ENCODE measurements at regions not wholly inside any gene's neighbourhood (a gene's known extent, or its start where the extent isn't known, plus 50 kb on each side); places are given as distances from the start of the nearest gene placed in this dataset.
"Not testable (repeated sequence)": the region's sequence is repeated elsewhere in the genome, so short reads cannot be mapped to it uniquely, and the experiment has no call there.

DNA sequence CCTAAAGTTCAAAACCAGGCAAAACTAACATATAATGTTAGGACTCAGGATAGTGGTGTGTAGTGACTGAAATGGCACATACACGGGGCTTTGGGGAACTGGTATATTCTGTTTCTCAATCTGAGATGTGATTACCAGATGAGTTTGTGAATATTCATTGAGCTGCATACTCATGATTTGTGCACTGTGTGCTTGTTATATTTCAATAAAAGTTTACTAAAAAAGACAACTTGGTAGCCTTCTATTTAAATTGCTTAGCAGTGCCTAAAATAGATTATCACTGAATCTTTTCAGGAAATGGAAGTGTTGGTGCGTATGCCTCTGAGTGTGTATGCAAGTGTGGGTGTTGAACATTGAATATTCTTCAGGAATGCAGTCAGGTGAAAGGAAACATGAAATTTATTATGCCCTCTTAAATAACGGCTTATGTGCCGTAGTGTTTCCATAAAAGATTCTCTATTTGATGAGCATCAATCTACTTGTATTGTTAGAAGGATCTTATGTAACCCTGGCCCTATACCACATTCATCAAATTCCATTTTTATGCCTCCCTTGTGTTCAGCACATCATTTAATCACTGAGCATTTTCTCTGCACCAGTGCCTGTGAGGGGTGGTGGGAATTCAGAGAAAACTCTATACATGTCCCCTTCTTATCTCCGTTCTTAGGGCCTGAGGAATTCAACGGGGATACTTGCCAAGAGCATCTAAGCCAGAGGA lies 82.6 kb upstream of the AUTS2 start:
- DNase-seq = no peak

DNA sequence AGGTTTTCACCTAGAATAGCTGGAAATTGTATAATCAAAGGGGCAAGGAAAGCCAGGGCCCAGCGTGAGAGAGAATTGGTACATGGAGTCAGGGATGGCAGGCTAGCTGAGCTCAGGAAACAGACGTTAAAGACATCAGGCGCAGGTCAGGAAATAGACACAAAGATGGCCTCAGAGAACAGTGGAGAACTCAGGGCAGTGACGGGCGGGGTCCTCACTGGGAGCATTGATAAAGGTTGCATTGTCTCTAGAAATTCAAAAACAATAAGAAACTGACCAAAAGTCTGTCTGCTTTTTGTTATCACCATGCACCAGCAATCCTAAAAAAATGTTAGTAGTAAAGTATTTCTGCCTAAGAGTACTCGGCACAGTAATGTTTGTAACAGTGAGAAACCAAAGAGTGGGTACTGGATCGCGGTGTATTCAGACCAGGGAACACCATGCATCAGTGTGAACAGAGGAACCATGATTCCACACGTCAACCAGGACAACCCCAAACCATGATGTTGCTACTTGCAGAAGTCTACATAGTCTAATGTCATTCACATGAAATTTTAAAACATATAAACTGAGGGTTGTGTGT lies 81.9 kb upstream of the AUTS2 start:
- DNase-seq = no peak

DNA sequence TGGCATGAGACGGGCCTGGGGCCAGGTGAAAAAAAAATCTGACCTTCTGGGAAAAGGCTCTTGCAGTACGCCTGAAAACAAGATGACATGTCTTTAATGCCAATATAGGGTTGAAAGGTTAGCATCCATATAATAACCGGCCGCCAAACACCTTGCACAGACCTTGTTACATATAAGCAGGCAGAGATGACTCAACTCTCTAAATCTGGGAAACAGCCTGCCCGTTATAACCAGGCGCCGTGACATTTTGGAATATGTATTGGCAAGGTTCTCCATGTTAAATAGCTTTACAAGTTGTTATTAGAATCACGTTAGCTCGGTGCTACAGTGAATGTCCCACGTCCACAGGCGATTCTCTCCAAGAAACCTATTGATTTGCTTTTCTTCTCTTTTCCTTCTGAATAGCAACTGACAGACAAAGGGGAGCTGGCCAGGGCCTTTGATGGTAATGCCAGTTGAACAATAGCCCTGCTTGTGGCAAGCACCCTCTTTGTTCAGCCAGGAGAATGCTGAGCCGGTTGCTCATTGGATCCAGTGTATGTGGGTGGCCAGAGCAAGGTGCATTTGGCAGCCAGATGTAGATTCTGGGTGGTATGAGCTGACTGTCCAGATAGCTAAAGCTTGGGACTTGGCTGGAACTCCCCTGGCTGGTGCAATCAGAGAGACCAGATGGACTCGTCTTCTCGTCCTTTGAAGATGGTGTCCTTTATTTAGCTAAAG lies 80.1 kb upstream of the AUTS2 start:
- peak; percentile 13 for DNase-seq

DNA sequence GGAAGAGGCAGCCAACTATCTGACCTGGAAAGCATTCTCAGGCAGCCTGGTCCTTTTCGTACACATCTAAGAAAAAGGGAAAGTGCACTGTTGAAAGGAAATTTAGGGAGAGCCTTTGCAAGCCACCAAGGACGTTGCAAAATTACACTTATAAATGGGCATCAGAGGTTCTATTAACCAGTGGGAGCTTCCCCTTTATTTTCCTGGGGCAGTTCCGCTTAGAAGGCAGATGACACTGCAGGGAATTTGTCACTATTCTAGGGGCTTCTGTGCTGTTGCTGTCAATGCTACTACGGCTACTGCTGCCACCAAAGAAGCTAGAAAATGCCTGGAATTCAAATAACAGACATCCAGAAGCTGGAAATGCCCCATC lies 79.6 kb upstream of the AUTS2 start:
- DNase-seq = no peak

DNA sequence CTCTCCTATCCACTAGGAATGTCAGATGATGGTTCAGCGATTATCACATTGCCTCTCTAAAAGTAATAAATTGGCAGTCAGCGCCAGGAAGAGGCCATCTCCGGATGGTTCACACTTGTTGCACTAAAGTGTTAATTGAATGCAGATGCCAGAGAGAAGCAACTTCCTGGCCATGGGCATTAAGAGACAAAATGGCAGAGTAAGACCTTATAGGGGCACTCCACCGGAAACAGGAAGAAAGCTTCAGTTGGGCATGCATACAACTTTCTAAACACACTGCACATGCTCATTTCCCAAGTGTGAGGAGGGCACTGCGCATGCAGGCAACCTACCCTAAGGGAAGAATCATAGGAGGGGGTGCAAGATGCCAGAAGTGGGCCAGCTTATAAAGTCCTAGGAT lies 71.7 kb upstream of the AUTS2 start:
- no peak for DNase-seq

DNA sequence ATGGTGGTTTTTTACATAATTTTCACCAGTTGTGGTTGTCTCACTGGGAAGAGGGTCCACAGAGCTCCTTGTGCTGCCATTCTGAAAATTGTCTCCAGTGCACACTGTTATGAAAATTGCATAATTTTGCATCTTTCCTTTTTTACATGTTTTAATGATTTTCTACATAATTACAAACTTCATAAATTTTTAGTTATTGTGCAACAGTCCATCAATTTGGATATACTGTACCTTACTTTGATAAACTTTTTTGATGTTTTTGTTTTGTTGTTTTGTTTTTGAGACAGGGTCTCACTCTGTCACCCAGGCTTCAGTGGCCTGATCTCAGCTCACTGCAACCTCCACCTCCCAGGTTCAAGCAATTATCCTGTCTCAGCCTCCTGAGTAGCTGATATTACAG lies 70.6 kb upstream of the AUTS2 start:
- DNase-seq = no peak

DNA sequence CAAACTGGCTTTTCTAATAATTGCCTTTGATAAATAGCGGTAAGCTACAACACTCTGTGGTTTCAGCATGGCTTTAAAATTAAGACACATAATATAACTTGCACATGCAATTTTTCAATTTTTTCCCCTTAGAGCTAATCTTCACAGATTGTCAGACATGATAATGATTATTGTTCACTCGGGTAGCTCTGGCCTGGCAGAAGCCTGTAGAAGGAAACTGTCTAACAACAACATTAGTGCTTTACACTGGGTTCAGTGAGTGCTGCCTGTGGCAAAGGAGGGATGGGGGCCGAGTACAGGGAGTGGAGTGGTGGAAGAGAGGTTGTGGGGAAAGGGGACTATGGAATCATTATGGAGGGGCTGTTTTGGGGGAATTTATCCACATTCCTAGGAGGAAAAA lies 67.2 kb upstream of the AUTS2 start:
- no peak for DNase-seq

DNA sequence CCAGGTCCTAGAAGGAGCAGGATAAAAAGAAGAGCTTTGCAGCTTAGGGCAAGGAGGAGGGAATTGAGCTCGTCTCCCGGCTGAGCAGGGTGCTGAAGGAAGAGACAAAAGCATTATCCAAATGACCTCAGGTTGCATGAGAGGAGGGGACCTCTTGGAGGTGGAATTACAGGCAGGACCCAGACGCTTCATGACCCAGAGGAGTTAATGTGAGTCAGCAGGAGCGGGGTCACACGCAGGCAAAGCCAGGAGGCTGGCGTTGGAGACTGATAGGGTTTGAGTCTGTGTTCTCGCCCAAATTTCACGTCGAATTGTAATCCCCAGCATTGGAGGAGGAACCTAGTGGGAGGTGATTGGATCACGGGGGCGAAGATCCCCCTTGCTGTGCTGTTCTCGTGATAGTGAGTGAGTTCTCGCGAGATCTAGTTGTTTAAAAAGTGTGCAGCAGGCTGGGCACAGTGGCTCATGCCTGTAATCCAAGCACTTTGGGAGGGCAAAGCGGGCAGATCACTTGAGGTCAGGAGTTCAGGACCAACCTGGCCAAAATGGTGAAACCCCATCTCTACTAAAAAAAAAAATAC lies 63.7 kb upstream of the AUTS2 start:
- DNase-seq = no peak

DNA sequence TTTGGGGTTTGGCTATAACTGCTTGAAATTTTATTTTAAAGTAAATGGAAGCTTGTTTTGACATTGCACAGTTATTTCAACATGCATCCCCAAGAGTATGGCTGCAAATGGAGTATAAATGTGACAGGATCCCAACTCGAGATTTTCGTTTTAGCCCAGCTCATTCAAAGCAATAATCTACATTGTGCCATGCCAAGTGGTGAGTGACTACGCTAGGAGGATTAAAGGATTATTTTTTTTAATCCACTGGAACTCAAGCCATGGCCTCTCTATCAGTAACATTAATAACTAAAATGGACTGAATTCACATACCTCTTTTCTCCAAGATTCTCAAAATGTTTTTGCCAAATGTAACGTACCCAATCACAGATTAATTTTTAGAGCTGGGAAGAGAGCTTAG lies 60.6 kb upstream of the AUTS2 start:
- DNase-seq = no peak

DNA sequence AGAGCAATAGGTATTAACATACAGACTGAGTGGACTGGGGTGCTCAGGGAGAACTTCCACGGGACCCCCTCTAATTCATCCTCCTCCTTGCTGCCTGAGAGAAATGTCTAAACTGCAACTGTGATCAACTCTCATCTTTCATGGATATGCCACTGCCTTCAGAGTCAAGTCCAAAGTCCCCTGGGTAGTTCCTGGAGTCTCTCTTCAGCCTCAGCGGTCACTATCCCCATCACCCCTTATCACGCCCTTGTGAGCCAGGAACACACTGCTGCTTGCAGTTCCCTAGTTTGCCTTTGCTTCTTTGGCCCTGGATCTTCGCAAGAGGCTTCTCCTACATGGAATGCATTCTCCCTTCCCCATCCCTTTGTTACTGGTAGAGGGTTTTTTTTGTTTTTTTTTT lies 58.7 kb upstream of the AUTS2 start:
- no peak for DNase-seq

DNA sequence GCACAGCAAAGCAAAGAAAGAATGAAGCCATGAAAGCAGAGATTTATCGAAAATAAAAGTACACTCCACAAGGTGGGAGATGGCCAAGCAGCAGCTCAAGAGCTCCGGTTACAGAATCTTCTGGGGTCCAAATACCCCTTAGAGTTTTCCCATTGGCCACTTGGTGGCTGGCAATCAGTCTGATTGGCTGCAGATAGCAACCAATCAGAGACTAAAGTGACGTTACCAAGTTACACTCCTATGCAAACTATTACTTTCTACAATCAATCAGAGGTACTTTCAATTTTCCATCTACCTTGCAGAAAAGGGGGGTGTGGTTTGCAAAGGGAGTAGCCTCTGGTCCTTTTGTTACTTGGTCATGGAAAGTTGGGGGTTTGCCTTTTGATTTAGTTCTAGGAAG lies 58.0 kb upstream of the AUTS2 start:
- DNase-seq = no peak

DNA sequence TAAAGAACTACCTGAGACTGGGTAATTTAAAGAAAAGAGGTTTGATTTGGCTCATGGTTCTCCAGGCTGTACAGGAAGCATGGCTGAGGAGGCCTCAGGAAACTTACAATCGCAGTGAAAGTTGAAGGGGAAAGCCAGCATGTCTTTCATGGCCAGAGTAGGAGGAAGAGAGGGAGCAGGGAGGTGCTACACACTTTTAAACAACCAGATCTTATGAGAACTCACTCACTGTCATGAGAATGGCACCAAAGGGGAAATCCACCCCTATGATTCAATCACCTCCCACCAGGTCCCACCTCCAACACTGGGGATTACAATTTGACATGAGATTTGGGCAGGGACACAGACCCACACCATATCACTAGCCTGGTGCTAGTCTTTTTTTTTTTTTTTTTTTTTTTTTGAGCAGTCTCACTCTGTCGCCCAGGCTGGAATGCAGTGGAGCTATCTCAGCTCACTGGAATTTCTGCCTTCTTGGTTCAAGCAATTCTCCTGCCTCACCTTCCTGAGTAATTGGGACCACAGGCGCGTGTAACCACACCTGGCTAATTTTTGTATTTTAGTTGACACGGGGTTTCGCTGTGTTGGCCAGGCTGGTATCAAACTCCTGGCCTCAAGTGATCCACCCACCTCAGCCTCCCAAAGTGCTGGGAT lies 56.4 kb upstream of the AUTS2 start:
- DNase-seq = not testable (repeated sequence)

DNA sequence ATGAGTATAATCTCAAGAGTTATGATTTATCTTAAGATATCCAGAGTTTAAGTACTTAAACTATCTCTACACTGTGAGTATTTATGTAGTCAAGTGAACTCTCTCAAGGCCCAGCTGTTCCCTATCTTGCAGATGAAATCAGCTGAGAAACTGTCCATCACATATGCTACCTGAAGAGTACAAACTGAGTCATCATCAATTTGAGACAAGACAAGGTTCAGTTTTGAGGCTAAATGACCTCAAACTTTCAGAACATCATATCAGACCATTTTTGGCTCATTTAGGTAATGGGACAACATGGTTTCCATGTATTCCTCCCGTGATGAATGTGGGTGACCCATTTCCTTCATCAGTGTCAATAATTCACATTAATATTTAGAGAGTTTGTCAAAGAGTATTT lies 53.1 kb upstream of the AUTS2 start:
- no peak for DNase-seq

All from NCI-H69 (cell line).